Liver (tissue), 8 donors: ENCODE measurements at regions not wholly inside any gene's neighbourhood (a gene's known extent, or its start where the extent isn't known, plus 50 kb on each side); places are given as distances from the start of the nearest gene placed in this dataset.

Source experiments
- DNase-seq: peaks from one replicate; pipeline ENCODE4 v3.0.0-alpha.2; 2017; ENCODE audit warnings: low spot score
- H3K27ac ChIP-seq, 2 donors: one replicate each; pipeline ENCODE4 v1.7.0; 2013; ENCODE audit warnings: inconsistent platforms in 2 of 2, low read length in 2 of 2, control low read depth in 1 of 2, low read depth in 1 of 2, mild to moderate bottlenecking in 1 of 2
- H3K27me3 ChIP-seq, 4 donors: one replicate each; pipeline versions ENCODE4 v1.6.1 to v1.7.0; 2013; ENCODE audit warnings: low read length in 3 of 4, inconsistent platforms in 1 of 4, mild to moderate bottlenecking in 1 of 4, moderate library complexity in 1 of 4; ENCODE audit not compliant: control insufficient read depth in 4 of 4, insufficient read depth in 4 of 4
- H3K36me3 ChIP-seq, 4 donors: one replicate each; pipeline versions ENCODE4 v1.6.1 to v1.7.0; 2013; ENCODE audit warnings: low read length in 3 of 4, mild to moderate bottlenecking in 3 of 4, low read depth in 1 of 4, moderate library complexity in 1 of 4; ENCODE audit not compliant: control insufficient read depth in 4 of 4, insufficient read depth in 3 of 4
- H3K4me1 ChIP-seq, 4 donors: one replicate each; pipeline versions ENCODE4 v1.6.1 to v1.7.0; 2013; ENCODE audit warnings: low read length in 3 of 4, mild to moderate bottlenecking in 3 of 4, moderate library complexity in 1 of 4; ENCODE audit not compliant: control insufficient read depth in 4 of 4, insufficient read depth in 4 of 4
- H3K4me3 ChIP-seq, 3 donors: one replicate each; pipeline versions ENCODE4 v1.6.1 to v1.7.0; 2013; ENCODE audit warnings: low read length in 3 of 3, control low read depth in 1 of 3, low read depth in 1 of 3, mild to moderate bottlenecking in 1 of 3
- H3K9ac ChIP-seq, 2 donors: one replicate each; pipeline ENCODE4 v1.7.0; 2013; ENCODE audit warnings: low read length in 2 of 2, mild to moderate bottlenecking in 2 of 2, moderate library complexity in 2 of 2, control low read depth in 1 of 2, low read depth in 1 of 2
- H3K9me3 ChIP-seq, 4 donors: one replicate each; pipeline versions ENCODE4 v1.6.1 to v1.7.0; 2013; ENCODE audit warnings: low read length in 3 of 4; ENCODE audit not compliant: control insufficient read depth in 4 of 4
- ATF3 ChIP-seq: IDR thresholded peaks from 2 replicates; pipeline ENCODE4 v1.6.1; 2016; ENCODE audit warnings: antibody characterized with exemption
- CTCF ChIP-seq: fragments of 150-350 bp; IDR thresholded peaks from 2 replicates; pipeline ENCODE4 v1.5.1; 2017; ENCODE audit warnings: improper control_type of control experiment, low read depth, low read length; ENCODE audit not compliant: missing input control
- FOXA1 ChIP-seq: IDR thresholded peaks from 2 replicates; pipeline ENCODE4 v1.6.1; 2016; ENCODE audit warnings: antibody characterized with exemption
- FOXA2 ChIP-seq: IDR thresholded peaks from 2 replicates; pipeline ENCODE4 v1.6.1; 2016; ENCODE audit warnings: antibody characterized with exemption
- GABPA ChIP-seq, 2 donors: IDR thresholded peaks in 1 of 2; conservative IDR thresholded peaks in 1 of 2; 2 replicates each; pipeline ENCODE4 v1.6.1; 2016; ENCODE audit warnings: antibody characterized with exemption in 2 of 2, mild to moderate bottlenecking in 1 of 2, moderate library complexity in 1 of 2
- HNF4A ChIP-seq, 2 donors: conservative IDR thresholded peaks; 2 replicates each; pipeline ENCODE4 v1.6.1; 2016; ENCODE audit warnings: antibody characterized with exemption in 2 of 2, mild to moderate bottlenecking in 2 of 2
- HNF4G ChIP-seq: IDR thresholded peaks from 2 replicates; pipeline ENCODE4 v1.6.1; 2016; ENCODE audit warnings: antibody characterized with exemption
- JUND ChIP-seq, 2 donors: IDR thresholded peaks; 2 replicates each; pipeline ENCODE4 v1.6.1; 2016; ENCODE audit warnings: antibody characterized with exemption in 2 of 2
- MAX ChIP-seq: IDR thresholded peaks from 2 replicates; pipeline ENCODE4 v1.6.1; 2016; ENCODE audit warnings: antibody characterized with exemption
- NR2F2 ChIP-seq: IDR thresholded peaks from 2 replicates; pipeline ENCODE4 v1.6.1; 2016; ENCODE audit warnings: antibody characterized with exemption
- RAD21 ChIP-seq, 2 donors: IDR thresholded peaks; 2 replicates each; pipeline ENCODE4 v1.6.1; 2016; ENCODE audit warnings: antibody characterized with exemption in 2 of 2, mild to moderate bottlenecking in 2 of 2
- REST ChIP-seq: IDR thresholded peaks from 2 replicates; pipeline ENCODE4 v1.6.1; 2016; ENCODE audit warnings: antibody characterized with exemption, mild to moderate bottlenecking
- RXRA ChIP-seq, 2 donors: IDR thresholded peaks; 2 replicates each; pipeline ENCODE4 v1.6.1; 2017 to 2018; ENCODE audit warnings: antibody characterized with exemption in 2 of 2, mild to moderate bottlenecking in 1 of 2
- SP1 ChIP-seq: IDR thresholded peaks from 2 replicates; pipeline ENCODE4 v1.6.1; 2018; ENCODE audit warnings: antibody characterized with exemption, mild to moderate bottlenecking
- TAF1 ChIP-seq: conservative IDR thresholded peaks from 2 replicates; pipeline ENCODE4 v1.6.1; 2016; ENCODE audit warnings: antibody characterized with exemption, mild to moderate bottlenecking
- YY1 ChIP-seq: IDR thresholded peaks from 2 replicates; pipeline ENCODE4 v1.6.1; 2016; ENCODE audit warnings: antibody characterized with exemption, mild to moderate bottlenecking
- ZBTB33 ChIP-seq: IDR thresholded peaks from 2 replicates; pipeline ENCODE4 v1.6.1; 2016; ENCODE audit warnings: antibody characterized with exemption
- WGBS: extraction: QIAGEN DNeasy Blood & Tissue Kit; methylation state at CpG from one replicate; pipeline ENCODE4 v1.1.7; 2013; 5-methylcytosine and 5-hydroxymethylcytosine counted together
- donor health status: healthy.
- donor health status: healthy.
- donor health status: healthy.
- donor health status: healthy.
- donor health status: healthy.

GRCh38 chr6:1043458-1043836 is 268.5 kb upstream of the FOXQ1 start:
- 85% methylated on average over 8 of the region's 8 CpGs for WGBS
- H3K4me3 ChIP-seq = no peak overlapping the region
- no peaks in the 10 kb centered on the region for H3K27me3 ChIP-seq
- H3K4me1 ChIP-seq = peaks cover 0 to 35% (median 14%) of the 10 kb centered on the region in 4 donors
- peak; percentile 8 for DNase-seq
- H3K27ac ChIP-seq = no peak overlapping the region
- H3K36me3 ChIP-seq = no peaks in the 10 kb centered on the region
- TF ChIP-seq ZBTB33 (no peak), CTCF (no peak), YY1 (no peak), FOXA1 (no peak), SP1 (no peak), REST (no peak), HNF4G (no peak), MAX (no peak), JUND (IDR thresholded peaks at IDR 0.05) (no peak), ATF3 (no peak), NR2F2 (no peak), GABPA (IDR thresholded peaks at IDR 0.05 in 1 of 2, conservative IDR thresholded peaks at IDR 0.05 in 1 of 2) (no peak), RAD21 (IDR thresholded peaks at IDR 0.05) (no peak), RXRA (IDR thresholded peaks at IDR 0.05) (no peak)
- peaks cover 0 to 2% (median 0%) of the 10 kb centered on the region in 4 donors for H3K9me3 ChIP-seq
- no peak overlapping the region for H3K9ac ChIP-seq

GRCh38 chr6:1042583-1043457 is 269.1 kb upstream of the FOXQ1 start:
- H3K9ac ChIP-seq = no peak overlapping the region
- H3K27me3 ChIP-seq = no peaks in the 10 kb centered on the region
- no peak overlapping the region for H3K4me3 ChIP-seq
- no peaks in the 10 kb centered on the region for H3K36me3 ChIP-seq
- DNase-seq = peak; percentile 8
- WGBS = 80% methylated on average over 15 of the region's 15 CpGs
- peaks cover 0 to 2% (median 0%) of the 10 kb centered on the region in 4 donors for H3K9me3 ChIP-seq
- H3K4me1 ChIP-seq = peaks cover 0 to 35% (median 14%) of the 10 kb centered on the region in 4 donors
- no peak overlapping the region for H3K27ac ChIP-seq
- TF ChIP-seq ATF3 = no peak
- TF ChIP-seq HNF4A (conservative IDR thresholded peaks at IDR 0.05) = peak; percentile 94 to 98
- TF ChIP-seq HNF4G = peak; percentile 51
- TF ChIP-seq NR2F2 = no peak
- no peak for TF ChIP-seq SP1
- no peak for TF ChIP-seq CTCF
- TF ChIP-seq TAF1 = no peak
- TF ChIP-seq ZBTB33 = peak; percentile 12
- peak; percentile 59 for TF ChIP-seq MAX
- TF ChIP-seq FOXA2 = peak; percentile 8
- no peak for TF ChIP-seq YY1
- TF ChIP-seq RXRA (IDR thresholded peaks at IDR 0.05) = peak; percentile 7 to 74
